OCI-LY7 (cell line): ENCODE measurements at regions not wholly inside any gene's neighbourhood (a gene's known extent, or its start where the extent isn't known, plus 50 kb on each side); places are given as distances from the start of the nearest gene placed in this dataset.

Source experiments
- BruUV-seq: library from RNA; stranded (reverse); fragments of 400-500 nt; replicated peaks from 2 replicates; lab custom pipeline; 2021; lab: Mats Ljungman, UMichigan
- CTCF ChIA-PET: fragments of 300-600 bp; sonication (Branson Sonifier 250); formaldehyde crosslinking; loops from one replicate; lab custom pipeline; 2022; ENCODE audit warnings: antibody characterized with exemption; ENCODE audit not compliant: unreplicated experiment; lab: Charles Lee
- POLR2A ChIA-PET: fragments of 300-600 bp; sonication (Branson Sonifier 250); formaldehyde crosslinking; loops from one replicate; lab custom pipeline; 2022; ENCODE audit warnings: antibody characterized with exemption; lab: Charles Lee
- DNase-seq: peaks from one replicate; pipeline ENCODE4 v3.0.0-alpha.2; 2015; ENCODE audit warnings: low spot score
- H2AFZ ChIP-seq: fragments of 200-600 bp; sonication (generic), shearing (Covaris generic); 2 replicates; pipeline ENCODE4 v1.6.1; 2014; ENCODE audit warnings: mild to moderate bottlenecking, antibody characterized with exemption, low read length, moderate library complexity
- H3K27ac ChIP-seq: fragments of 200-600 bp; sonication (generic); 2 replicates; pipeline ENCODE4 v1.5.1; 2014; ENCODE audit warnings: mixed run types, low read depth, mild to moderate bottlenecking, moderate library complexity, low read length, inconsistent platforms; ENCODE audit not compliant: poor library complexity, severe bottlenecking
- H3K36me3 ChIP-seq: fragments of 200-600 bp; sonication (generic); 2 replicates; pipeline ENCODE4 v1.6.1; 2014; ENCODE audit warnings: mild to moderate bottlenecking, antibody characterized with exemption, low read length, moderate library complexity, mixed read lengths; ENCODE audit not compliant: insufficient read depth
- H3K4me1 ChIP-seq: fragments of 200-600 bp; sonication (generic); 2 replicates; pipeline ENCODE4 v1.5.1; 2014; ENCODE audit warnings: mild to moderate bottlenecking, low read length; ENCODE audit not compliant: insufficient read depth, poor library complexity, severe bottlenecking
- H3K4me2 ChIP-seq: fragments of 200-600 bp; sonication (generic); 2 replicates; pipeline ENCODE4 v1.6.1; 2014; ENCODE audit warnings: mild to moderate bottlenecking, low read length
- H3K4me3 ChIP-seq: fragments of 200-600 bp; sonication (generic); 2 replicates; pipeline ENCODE4 v1.5.1; 2014; ENCODE audit warnings: mild to moderate bottlenecking, low read depth, low read length; ENCODE audit not compliant: poor library complexity, severe bottlenecking
- H3K79me2 ChIP-seq: fragments of 200-600 bp; sonication (generic); 2 replicates; pipeline ENCODE4 v1.6.1; 2016; ENCODE audit warnings: low read depth, mild to moderate bottlenecking, low read length, moderate library complexity, mixed read lengths; ENCODE audit not compliant: insufficient read depth
- H3K9me2 ChIP-seq: fragments of 200-600 bp; sonication (generic); 2 replicates; pipeline ENCODE4 v1.6.1; 2016; ENCODE audit warnings: mild to moderate bottlenecking, low read length, mixed read lengths; ENCODE audit not compliant: insufficient read depth
- H3K9me3 ChIP-seq: fragments of 200-600 bp; sonication (generic); 2 replicates; pipeline ENCODE4 v1.6.1; 2014; ENCODE audit warnings: mild to moderate bottlenecking, mixed run types, low read length, mixed read lengths
- H4K20me1 ChIP-seq: fragments of 200-600 bp; sonication (generic); 2 replicates; pipeline ENCODE4 v1.6.1; 2014; ENCODE audit warnings: mild to moderate bottlenecking, antibody characterized with exemption, low read length, moderate library complexity, mixed read lengths; ENCODE audit not compliant: insufficient read depth
- CTCF ChIP-seq: fragments of 200-600 bp; sonication (generic); conservative IDR thresholded peaks from 2 replicates; pipeline ENCODE4 v1.5.1; 2014; ENCODE audit warnings: mild to moderate bottlenecking, antibody characterized with exemption, low read length, moderate library complexity, mixed read lengths
- EZH2phosphoT487 ChIP-seq: fragments of 200-600 bp; sonication (generic); IDR thresholded peaks from 2 replicates; pipeline ENCODE4 v1.6.1; 2018; ENCODE audit warnings: low read depth, borderline replicate concordance, mild to moderate bottlenecking, mixed run types, antibody characterized with exemption, low read length, moderate library complexity, mixed read lengths
- intact Hi-C: fragments of 100-400 bp; cut with micrococcal nuclease; formaldehyde crosslinking; loops from one replicate; pipeline ENCODE4 v1.10.0; 2022; ENCODE audit not compliant: unreplicated experiment

DNA sequence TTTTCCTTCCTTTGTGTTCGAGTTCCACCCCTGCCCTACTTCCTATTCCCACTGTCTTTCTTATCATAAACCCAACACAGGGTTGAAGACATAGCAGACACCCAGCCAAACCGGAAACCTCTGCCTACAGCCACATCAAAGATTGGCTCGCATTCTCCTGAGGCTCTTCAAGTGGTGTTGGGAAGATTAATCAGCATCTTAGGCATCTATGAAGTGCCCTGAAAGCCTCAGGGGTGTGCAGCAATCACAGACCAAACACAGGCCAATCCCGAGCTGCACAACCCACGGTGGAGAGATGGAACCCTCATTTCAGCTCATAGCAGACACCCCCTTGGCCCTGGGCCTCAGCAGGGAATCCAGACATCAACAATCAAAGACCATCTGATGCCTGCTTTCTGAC lies 255.9 kb downstream of the XXYLT1 start:
- intact Hi-C loops, result no loop called here
- Histone ChIP-seq H3K9me2 (no peaks in the 10 kb centered on the region), H3K27ac (no peak overlapping the region), H3K36me3 (no peaks in the 10 kb centered on the region), H3K4me3 (no peak overlapping the region), H3K9me3 (no peaks in the 10 kb centered on the region), H2AFZ (no peak overlapping the region), H3K4me1 (no peaks in the 10 kb centered on the region), H4K20me1 (no peaks in the 10 kb centered on the region), H3K4me2 (no peak overlapping the region), H3K79me2 (no peaks in the 10 kb centered on the region)
- TF ChIP-seq EZH2phosphoT487 (no peak), CTCF (no peak)
- ChIA-PET POLR2A (no interaction called here), CTCF (no interaction called here)
- BruUV-seq, result no TSS peak
- no peak for DNase-seq

DNA sequence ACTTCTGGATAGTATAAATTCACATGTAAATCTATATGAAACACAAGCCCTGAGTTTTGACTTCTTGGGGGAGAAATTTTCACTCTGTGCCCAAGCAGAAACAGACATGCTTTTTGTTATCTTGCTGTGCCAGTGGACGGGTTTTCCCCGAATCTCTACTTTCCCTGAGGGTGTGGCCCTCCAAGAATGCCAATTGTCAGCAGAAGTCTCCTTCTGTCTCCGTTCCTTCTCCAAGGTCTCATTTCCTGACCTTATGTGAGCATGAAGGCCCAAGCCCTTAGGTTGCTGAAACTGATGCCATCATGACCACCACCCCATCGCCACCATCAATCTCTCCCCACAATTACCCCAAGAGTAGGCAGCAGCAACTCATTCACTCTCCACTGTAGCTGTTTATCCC lies 253.8 kb downstream of the XXYLT1 start:
- intact Hi-C loops, result no loop called here
- Histone ChIP-seq H3K9me2 (no peaks in the 10 kb centered on the region), H2AFZ (no peak overlapping the region), H4K20me1 (no peaks in the 10 kb centered on the region), H3K79me2 (no peaks in the 10 kb centered on the region), H3K9me3 (no peaks in the 10 kb centered on the region), H3K4me1 (no peaks in the 10 kb centered on the region), H3K4me2 (no peak overlapping the region), H3K27ac (no peak overlapping the region), H3K4me3 (no peak overlapping the region), H3K36me3 (no peaks in the 10 kb centered on the region)
- ChIA-PET POLR2A (no interaction called here), CTCF (no interaction called here)
- no TSS peak for BruUV-seq
- DNase-seq, result no peak
- TF ChIP-seq CTCF, result no peak
- TF ChIP-seq EZH2phosphoT487, result no peak
